H1 (cell line): ENCODE measurements at regions not wholly inside any gene's neighbourhood (a gene's known extent, or its start where the extent isn't known, plus 50 kb on each side); places are given as distances from the start of the nearest gene placed in this dataset.

Experiments used
- CTCF ChIA-PET: fragments of 300-600 bp; sonication (Branson Sonifier 250); formaldehyde crosslinking; loops from one replicate; lab custom pipeline; 2021; ENCODE audit not compliant: partially characterized antibody; lab: Charles Lee
- POLR2A ChIA-PET: fragments of 300-600 bp; sonication (Branson Sonifier 250); formaldehyde crosslinking; loops from one replicate; lab custom pipeline; 2021; ENCODE audit warnings: inconsistent platforms; ENCODE audit not compliant: partially characterized antibody; lab: Charles Lee
- DNase-seq, 2 experiments: peaks; one replicate each; pipeline versions ENCODE4 v3.0.0 to v3.0.0-alpha.2; 2010 to 2022; ENCODE audit warnings: low spot score in 2 of 2, low read depth in 1 of 2, mixed read lengths in 1 of 2
- FAIRE-seq: peaks from 2 replicates; lab custom pipeline; 2011; peaks lifted over from hg19 to GRCh38; lab: Jason Lieb, UNC
- H2AFZ ChIP-seq: 2 replicates; pipeline ENCODE4 v1.8.1; 2012; ENCODE audit warnings: low read length, inconsistent platforms
- H2AK5ac ChIP-seq: 2 replicates; pipeline ENCODE4 v1.6.1; 2013; ENCODE audit warnings: low read depth, low read length
- H2BK120ac ChIP-seq: replicated peaks from 2 replicates; pipeline ENCODE3; 2013; ENCODE audit warnings: low read depth, low read length, inconsistent platforms
- H2BK12ac ChIP-seq: 2 replicates; pipeline ENCODE4 v1.6.1; 2013; ENCODE audit warnings: low read depth, low read length
- H2BK15ac ChIP-seq: 2 replicates; pipeline ENCODE4 v1.6.1; 2013; ENCODE audit warnings: low read length
- H2BK20ac ChIP-seq: 2 replicates; pipeline ENCODE4 v1.6.1; 2013; ENCODE audit warnings: low read length
- H2BK5ac ChIP-seq: 2 replicates; pipeline ENCODE4 v1.6.1; 2013; ENCODE audit warnings: low read depth, low read length
- H3K14ac ChIP-seq: 2 replicates; pipeline ENCODE4 v1.6.1; 2013; ENCODE audit warnings: inconsistent platforms; ENCODE audit not compliant: insufficient read length
- H3K18ac ChIP-seq: 2 replicates; pipeline ENCODE4 v1.6.1; 2013; ENCODE audit warnings: low read length; ENCODE audit errors: extremely low read depth
- H3K23ac ChIP-seq: 2 replicates; pipeline ENCODE4 v1.6.1; 2013; ENCODE audit warnings: inconsistent platforms; ENCODE audit not compliant: insufficient read length
- H3K23me2 ChIP-seq: 2 replicates; pipeline ENCODE4 v1.6.1; 2013; ENCODE audit warnings: low read depth, low read length
- H3K27ac ChIP-seq: 2 replicates; pipeline ENCODE4 v1.6.1; 2011; ENCODE audit warnings: low read depth, low read length, inconsistent platforms
- H3K27me3 ChIP-seq, 4 experiments: replicated peaks in 1 of 4; 1 replicate in 1 of 4; 2 replicates in 3 of 4; pipeline versions ENCODE4 v1.6.1 to v1.8.1; 2011 to 2013; ENCODE audit warnings: low read length in 3 of 4, mild to moderate bottlenecking in 3 of 4, inconsistent platforms in 2 of 4, mixed read lengths in 2 of 4, moderate library complexity in 1 of 4; ENCODE audit not compliant: control insufficient read depth in 3 of 4, insufficient read depth in 3 of 4; ENCODE audit errors: extremely low read depth in 1 of 4
- H3K36me3 ChIP-seq, 4 experiments: 2 replicates each; pipeline versions ENCODE4 v1.6.1 to v1.8.1; 2011 to 2013; ENCODE audit warnings: mild to moderate bottlenecking in 4 of 4, low read length in 3 of 4, moderate library complexity in 2 of 4, control low read depth in 1 of 4, inconsistent platforms in 1 of 4; ENCODE audit not compliant: insufficient read depth in 4 of 4, control insufficient read depth in 2 of 4
- H3K4ac ChIP-seq: replicated peaks from 2 replicates; pipeline ENCODE3; 2013; ENCODE audit warnings: low read length, low read depth, mixed read lengths, inconsistent platforms; ENCODE audit not compliant: insufficient read length
- H3K4me1 ChIP-seq, 4 experiments: replicated peaks in 1 of 4; 1 replicate in 1 of 4; 2 replicates in 3 of 4; pipeline versions ENCODE4 v1.6.1 to v1.8.1; 2011 to 2013; ENCODE audit warnings: low read length in 3 of 4, inconsistent platforms in 2 of 4, mixed read lengths in 1 of 4; ENCODE audit not compliant: insufficient read depth in 4 of 4, control insufficient read depth in 3 of 4
- H3K4me2 ChIP-seq, 2 experiments: 2 replicates each; pipeline versions ENCODE4 v1.6.1 to v1.8.1; 2011 to 2013; ENCODE audit warnings: low read depth in 2 of 2, low read length in 2 of 2, control low read depth in 1 of 2, inconsistent platforms in 1 of 2, mild to moderate bottlenecking in 1 of 2; ENCODE audit not compliant: insufficient read depth in 1 of 2
- H3K4me3 ChIP-seq, 4 experiments: fragments of 200-600, 300-600 bp in 1 of 4; sonication (generic), shearing (Covaris generic), sonication (Bioruptor Twin) in 1 of 4; 2 replicates each; pipeline versions ENCODE4 v1.5.1 to v1.8.1; 2011 to 2016; ENCODE audit warnings: low read length in 4 of 4, low read depth in 3 of 4, control low read depth in 2 of 4, inconsistent platforms in 2 of 4, mild to moderate bottlenecking in 2 of 4, mixed read lengths in 1 of 4, moderate library complexity in 1 of 4; ENCODE audit not compliant: insufficient read depth in 2 of 4; ENCODE audit errors: extremely low read depth in 1 of 4
- H3K56ac ChIP-seq: replicated peaks from 2 replicates; pipeline ENCODE3; 2013; ENCODE audit warnings: low read depth, mild to moderate bottlenecking, mixed read lengths, low read length, inconsistent platforms; ENCODE audit not compliant: insufficient read length
- H3K79me1 ChIP-seq: 2 replicates; pipeline ENCODE4 v1.6.1; 2013; ENCODE audit warnings: low read depth, low read length, control low read depth
- H3K79me2 ChIP-seq, 2 experiments: 2 replicates each; pipeline versions ENCODE4 v1.6.1 to v1.8.1; 2012 to 2013; ENCODE audit warnings: low read length in 2 of 2, mild to moderate bottlenecking in 2 of 2, inconsistent platforms in 1 of 2; ENCODE audit not compliant: insufficient read depth in 2 of 2, control insufficient read depth in 1 of 2
- H3K9ac ChIP-seq, 4 experiments: replicated peaks in 1 of 4; 1 replicate in 1 of 4; 2 replicates in 3 of 4; pipeline versions ENCODE4 v1.6.1 to v1.8.1; 2011 to 2013; ENCODE audit warnings: low read depth in 3 of 4, low read length in 3 of 4, control low read depth in 2 of 4, mild to moderate bottlenecking in 2 of 4, moderate library complexity in 2 of 4, inconsistent platforms in 1 of 4; ENCODE audit errors: extremely low read depth in 1 of 4
- H3K9me3 ChIP-seq, 2 experiments: 2 replicates each; pipeline versions ENCODE4 v1.6.1 to v1.8.1; 2012 to 2013; ENCODE audit warnings: mild to moderate bottlenecking in 2 of 2, moderate library complexity in 2 of 2, control low read depth in 1 of 2, inconsistent platforms in 1 of 2, low read depth in 1 of 2, low read length in 1 of 2, mixed read lengths in 1 of 2; ENCODE audit not compliant: insufficient read depth in 2 of 2
- H4K20me1 ChIP-seq, 2 experiments: replicated peaks in 1 of 2; 2 replicates each; pipeline versions ENCODE3 to v1.8.1; 2011 to 2013; ENCODE audit warnings: inconsistent platforms in 2 of 2, low read length in 2 of 2, mild to moderate bottlenecking in 1 of 2; ENCODE audit not compliant: insufficient read depth in 2 of 2, control insufficient read depth in 1 of 2
- H4K5ac ChIP-seq: 2 replicates; pipeline ENCODE4 v1.6.1; 2013; ENCODE audit warnings: low read length, low read depth, mixed read lengths, inconsistent platforms; ENCODE audit not compliant: insufficient read length
- H4K8ac ChIP-seq: 2 replicates; pipeline ENCODE4 v1.8.0; 2013; ENCODE audit warnings: mild to moderate bottlenecking, moderate library complexity, low read length, inconsistent platforms; ENCODE audit not compliant: insufficient read depth; ENCODE audit errors: extremely low read depth
- H4K91ac ChIP-seq: replicated peaks from 2 replicates; pipeline ENCODE3; 2013; ENCODE audit warnings: low read length, mixed read lengths, inconsistent platforms; ENCODE audit not compliant: insufficient read length
- CBX5 ChIP-seq: fragments of 300-800, 300-1000 bp; sonication (generic); IDR thresholded peaks from 2 replicates; pipeline ENCODE4 v1.7.1; 2016; ENCODE audit warnings: antibody characterized with exemption, low read length, low read depth
- POLR2A ChIP-seq, 2 experiments: IDR thresholded peaks; 1 replicate in 1 of 2; 2 replicates in 1 of 2; pipeline ENCODE4 v1.6.1; 2011; ENCODE audit warnings: low read depth in 2 of 2, low read length in 2 of 2, mild to moderate bottlenecking in 2 of 2; ENCODE audit errors: control extremely low read depth in 1 of 2
- WGBS, 2 experiments: shearing (Covaris generic) in 1 of 2; methylation state at CpG; one replicate each; pipeline versions ENCODE4 v1.1.6 to v1.1.7; 2013 to 2015; ENCODE audit warnings: low lambda C conversion rate in 2 of 2, mixed read lengths in 2 of 2, inconsistent platforms in 1 of 2, low coverage in 1 of 2, missing lambda C conversion rate in 1 of 2; ENCODE audit not compliant: insufficient replicate concordance in 2 of 2, insufficient coverage in 1 of 2, insufficient read length in 1 of 2; ENCODE audit errors: extremely low coverage in 1 of 2, missing lambda C conversion rate in 1 of 2; 5-methylcytosine and 5-hydroxymethylcytosine counted together

GRCh38 chr5:159801303-159801702 lies 115.0 kb upstream of the ADRA1B start:
- Histone ChIP-seq H2BK12ac (no peak overlapping the region), H2AK5ac (no peak overlapping the region), H2BK15ac (no peak overlapping the region), H3K4me1 (no peaks in the 10 kb centered on the region), H3K27me3 (no peaks in the 10 kb centered on the region), H3K23ac (no peak overlapping the region), H3K9ac (no peak overlapping the region), H3K18ac (no peak overlapping the region), H3K36me3 (no peaks in the 10 kb centered on the region), H3K27ac (no peak overlapping the region), H3K79me2 (no peaks in the 10 kb centered on the region), H2AFZ (no peak overlapping the region), H2BK120ac (no peak overlapping the region), H3K79me1 (no peaks in the 10 kb centered on the region), H2BK20ac (no peak overlapping the region), H3K4me3 (no peak overlapping the region), H3K4ac (no peak overlapping the region), H3K14ac (no peak overlapping the region), H4K91ac (no peak overlapping the region), H3K9me3 (no peaks in the 10 kb centered on the region), H3K23me2 (no peaks in the 10 kb centered on the region), H3K4me2 (no peak overlapping the region), H2BK5ac (no peak overlapping the region), H4K5ac (no peak overlapping the region), H3K56ac (no peak overlapping the region), H4K20me1 (no peaks in the 10 kb centered on the region), H4K8ac (no peak overlapping the region)
- ChIA-PET CTCF (interaction anchor here (1.6 kb wide), 1 partner anchor 19 kb away, joined by 3 read pairs; no protein-coding TSS in a partner anchor), POLR2A (interaction anchor here (0.6 kb wide), 1 partner anchor 40 kb away, joined by 3 read pairs; no protein-coding TSS in a partner anchor)
- TF ChIP-seq CBX5 (no peak), POLR2A (IDR thresholded peaks at IDR 0.05; ENCODE audit: control extremely low read depth in 1 of 2, low read depth in 2 of 2, low read length in 2 of 2) (no peak)
- 89% methylated on average over 8 of the region's 8 CpGs; no CpG with 5 or more reads in 1 of the 2 experiments for WGBS, 2 experiments
- no peak for FAIRE-seq
- no peak for DNase-seq
